Esophagus squamous epithelium (tissue), 4 donors: ENCODE measurements at regions not wholly inside any gene's neighbourhood (a gene's known extent, or its start where the extent isn't known, plus 50 kb on each side); places are given as distances from the start of the nearest gene placed in this dataset.

ENCODE experiments used
- CTCF ChIP-seq, 6 experiments: fragments of 450-650 bp in 4 of 6; fragments of 200-600 bp in 2 of 6; sonication (generic) in 2 of 6; IDR thresholded peaks; one replicate each; pipeline ENCODE4 v1.5.1; 2016 to 2019; ENCODE audit warnings: antibody characterized with exemption in 6 of 6, mild to moderate bottlenecking in 4 of 6, moderate library complexity in 4 of 6
- POLR2A ChIP-seq, 4 donors: fragments of 450-650 bp; IDR thresholded peaks; one replicate each; pipeline ENCODE4 v1.6.1; 2017; ENCODE audit warnings: antibody characterized with exemption in 4 of 4, mild to moderate bottlenecking in 4 of 4, moderate library complexity in 3 of 4

- TF ChIP-seq CTCF (IDR thresholded peaks at IDR 0.05) (no peak), POLR2A (IDR thresholded peaks at IDR 0.05) (no peak)
Measured at GRCh38 chr6:156016186-156016976, 560.7 kb upstream of the NOX3 start.
